HEK293 (cell line): ENCODE measurements at regions not wholly inside any gene's neighbourhood (a gene's known extent, or its start where the extent isn't known, plus 50 kb on each side); places are given as distances from the start of the nearest gene placed in this dataset.

Experiments used
- CTCF ChIA-PET: fragments of 350-600 bp; formaldehyde crosslinking; extraction: SDS; loops from one replicate; lab custom pipeline; 2021; ENCODE audit warnings: antibody characterized with exemption; lab: Yijun Ruan, JAX
- POLR2A ChIA-PET: fragments of 300-600 bp; formaldehyde crosslinking; extraction: SDS; loops from one replicate; lab custom pipeline; 2020; ENCODE audit warnings: antibody characterized with exemption, inconsistent platforms; lab: Yijun Ruan, JAX
- H3K27ac ChIP-seq: fragments of 200-500 bp; sonication (Bioruptor generic); 2 replicates; pipeline ENCODE4 v1.5.1; 2014; ENCODE audit warnings: low read depth, low read length, control low read depth, inconsistent platforms; ENCODE audit errors: extremely low read depth
- H3K36me3 ChIP-seq, 2 experiments: fragments of 200-500 bp in 1 of 2; sonication (Bioruptor generic) in 1 of 2; 1 replicate in 1 of 2; 2 replicates in 1 of 2; pipeline ENCODE4 v1.5.1; 2014 to 2017; ENCODE audit warnings: inconsistent platforms in 2 of 2, low read length in 2 of 2; ENCODE audit not compliant: control insufficient read depth in 2 of 2, insufficient read depth in 1 of 2
- H3K4me1 ChIP-seq: fragments of 200-500 bp; sonication (Bioruptor generic); 2 replicates; pipeline ENCODE4 v1.5.1; 2014; ENCODE audit warnings: mild to moderate bottlenecking, low read length, inconsistent platforms; ENCODE audit not compliant: control insufficient read depth, insufficient read depth
- H3K4me3 ChIP-seq: 2 replicates; pipeline ENCODE4 v1.5.1; 2011; ENCODE audit warnings: low read depth, mild to moderate bottlenecking, control low read depth, low read length, moderate library complexity
- H3K9me3 ChIP-seq: fragments of 200-500 bp; sonication (Bioruptor generic); 2 replicates; pipeline ENCODE4 v1.5.1; 2014; ENCODE audit warnings: low read depth, low read length, inconsistent platforms; ENCODE audit not compliant: control insufficient read depth, insufficient read depth
- BCL11A ChIP-seq: fragments of 450-650 bp; formaldehyde crosslinking; IDR thresholded peaks from 2 replicates; pipeline ENCODE4 v1.5.1; 2016; ENCODE audit warnings: low read depth, missing biosample characterization, missing genetic modification characterization
- HOXA7 ChIP-seq: sonication (generic); formaldehyde crosslinking; IDR thresholded peaks from 2 replicates; pipeline ENCODE4 v1.8.1; 2022; ENCODE audit warnings: missing genetic modification reagents, borderline replicate concordance
- KLF1 ChIP-seq: fragments of 450-650 bp; formaldehyde crosslinking; IDR thresholded peaks from 2 replicates; pipeline ENCODE4 v1.5.1; 2016; ENCODE audit warnings: missing biosample characterization, missing genetic modification characterization
- KLF8 ChIP-seq: fragments of 450-650 bp; formaldehyde crosslinking; IDR thresholded peaks from 2 replicates; pipeline ENCODE4 v1.5.1; 2016; ENCODE audit warnings: missing biosample characterization, missing genetic modification characterization
- SP7 ChIP-seq: fragments of 450-650 bp; formaldehyde crosslinking; IDR thresholded peaks from 2 replicates; pipeline ENCODE4 v1.5.1; 2016; ENCODE audit warnings: missing biosample characterization, missing genetic modification characterization
- WT1 ChIP-seq: fragments of 450-650 bp; formaldehyde crosslinking; IDR thresholded peaks from 2 replicates; pipeline ENCODE4 v1.5.1; 2016; ENCODE audit warnings: missing biosample characterization, missing genetic modification characterization
- ZBTB17 ChIP-seq: fragments of 450-650 bp; formaldehyde crosslinking; IDR thresholded peaks from 2 replicates; pipeline ENCODE4 v1.5.1; 2016; ENCODE audit warnings: missing biosample characterization, missing genetic modification characterization
- ZEB2 ChIP-seq: fragments of 450-650 bp; formaldehyde crosslinking; IDR thresholded peaks from 2 replicates; pipeline ENCODE4 v1.5.1; 2016; ENCODE audit warnings: missing biosample characterization, missing genetic modification characterization
- ZNF19 ChIP-seq: fragments of 450-650 bp; formaldehyde crosslinking; IDR thresholded peaks from 2 replicates; pipeline ENCODE4; 2016; ENCODE audit warnings: missing biosample characterization, missing genetic modification characterization, low read depth
- ZNF280D ChIP-seq: fragments of 450-650 bp; formaldehyde crosslinking; IDR thresholded peaks from 2 replicates; pipeline ENCODE4 v1.5.1; 2016; ENCODE audit warnings: missing biosample characterization, missing genetic modification characterization
- ZNF302 ChIP-seq: fragments of 450-650 bp; formaldehyde crosslinking; IDR thresholded peaks from 2 replicates; pipeline ENCODE4 v1.5.1; 2016; ENCODE audit warnings: missing biosample characterization, missing genetic modification characterization, low read depth
- ZNF404 ChIP-seq: fragments of 450-650 bp; formaldehyde crosslinking; IDR thresholded peaks from 2 replicates; pipeline ENCODE4 v1.5.1; 2017; ENCODE audit warnings: missing biosample characterization, missing genetic modification characterization
- ZNF423 ChIP-seq: fragments of 450-650 bp; formaldehyde crosslinking; IDR thresholded peaks from 2 replicates; pipeline ENCODE4 v1.5.1; 2016; ENCODE audit warnings: missing biosample characterization, missing genetic modification characterization
- ZNF48 ChIP-seq: fragments of 450-650 bp; formaldehyde crosslinking; IDR thresholded peaks from 2 replicates; pipeline ENCODE4 v1.5.1; 2016; ENCODE audit warnings: missing biosample characterization, missing genetic modification characterization
- ZNF514 ChIP-seq: fragments of 450-650 bp; formaldehyde crosslinking; IDR thresholded peaks from 2 replicates; pipeline ENCODE4 v1.5.1; 2016; ENCODE audit warnings: missing biosample characterization, missing genetic modification characterization
- ZNF571 ChIP-seq: fragments of 450-650 bp; formaldehyde crosslinking; IDR thresholded peaks from 2 replicates; pipeline ENCODE4 v1.5.0; 2017; ENCODE audit warnings: missing biosample characterization, missing genetic modification characterization
- ZNF600 ChIP-seq: fragments of 450-650 bp; formaldehyde crosslinking; IDR thresholded peaks from 2 replicates; pipeline ENCODE4 v1.5.1; 2016; ENCODE audit warnings: missing biosample characterization, missing genetic modification characterization
- ZNF658 ChIP-seq: fragments of 450-650 bp; formaldehyde crosslinking; IDR thresholded peaks from 2 replicates; pipeline ENCODE4; 2016; ENCODE audit warnings: missing biosample characterization, missing genetic modification characterization
- ZNF664 ChIP-seq: fragments of 450-650 bp; formaldehyde crosslinking; IDR thresholded peaks from 2 replicates; pipeline ENCODE4 v1.5.1; 2016; ENCODE audit warnings: missing biosample characterization, missing genetic modification characterization
- ZNF701 ChIP-seq: fragments of 450-650 bp; formaldehyde crosslinking; IDR thresholded peaks from 2 replicates; pipeline ENCODE4 v1.5.1; 2016; ENCODE audit warnings: missing biosample characterization, missing genetic modification characterization
- ZSCAN23 ChIP-seq: fragments of 450-650 bp; formaldehyde crosslinking; IDR thresholded peaks from 2 replicates; pipeline ENCODE4 v1.5.1; 2016; ENCODE audit warnings: missing biosample characterization, missing genetic modification characterization
- TF ChIP-seq, protein P1 (sequence below): fragments of 450-650 bp; formaldehyde crosslinking; IDR thresholded peaks from 2 replicates; pipeline ENCODE4 v1.5.1; 2016; ENCODE audit warnings: missing biosample characterization, missing genetic modification characterization

GRCh38 chr2:128520340-128520739, 201.7 kb upstream of the HS6ST1 start:
- H3K4me1 ChIP-seq = no peaks in the 10 kb centered on the region
- H3K9me3 ChIP-seq = no peaks in the 10 kb centered on the region
- H3K4me3 ChIP-seq = no peak overlapping the region
- no peak overlapping the region for H3K27ac ChIP-seq
- no peaks in the 10 kb centered on the region for H3K36me3 ChIP-seq
- TF ChIP-seq ZNF423 (tag by site-specific recombination) (no peak), WT1 (tag by site-specific recombination) (no peak), ZNF571 (tag by site-specific recombination) (no peak), ZNF404 (no peak), ZNF701 (tag by site-specific recombination) (no peak), KLF1 (tag by site-specific recombination) (no peak), SP7 (tag by site-specific recombination) (no peak), ZNF514 (tag by site-specific recombination) (no peak), ZSCAN23 (tag by site-specific recombination) (no peak), BCL11A (no peak)
- CTCF ChIA-PET = no interaction called here
- POLR2A ChIA-PET = no interaction called here

- Histone ChIP-seq H3K4me3 (no peak overlapping the region), H3K27ac (no peak overlapping the region), H3K4me1 (no peaks in the 10 kb centered on the region), H3K36me3 (no peaks in the 10 kb centered on the region), H3K9me3 (no peaks in the 10 kb centered on the region)
- TF ChIP-seq, protein P1, sequence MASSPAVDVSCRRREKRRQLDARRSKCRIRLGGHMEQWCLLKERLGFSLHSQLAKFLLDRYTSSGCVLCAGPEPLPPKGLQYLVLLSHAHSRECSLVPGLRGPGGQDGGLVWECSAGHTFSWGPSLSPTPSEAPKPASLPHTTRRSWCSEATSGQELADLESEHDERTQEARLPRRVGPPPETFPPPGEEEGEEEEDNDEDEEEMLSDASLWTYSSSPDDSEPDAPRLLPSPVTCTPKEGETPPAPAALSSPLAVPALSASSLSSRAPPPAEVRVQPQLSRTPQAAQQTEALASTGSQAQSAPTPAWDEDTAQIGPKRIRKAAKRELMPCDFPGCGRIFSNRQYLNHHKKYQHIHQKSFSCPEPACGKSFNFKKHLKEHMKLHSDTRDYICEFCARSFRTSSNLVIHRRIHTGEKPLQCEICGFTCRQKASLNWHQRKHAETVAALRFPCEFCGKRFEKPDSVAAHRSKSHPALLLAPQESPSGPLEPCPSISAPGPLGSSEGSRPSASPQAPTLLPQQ (tag by site-specific recombination) = no peak
- no peak for TF ChIP-seq ZNF19 (tag by site-specific recombination)
- no peak for TF ChIP-seq ZBTB17 (tag by site-specific recombination)
- no peak for TF ChIP-seq ZNF280D (tag by site-specific recombination)
- no peak for TF ChIP-seq ZNF658 (tag by site-specific recombination)
- no peak for TF ChIP-seq ZNF48
- TF ChIP-seq HOXA7 (CRISPR knock-in tag) = no peak
- no peak for TF ChIP-seq KLF8 (tag by site-specific recombination)
- TF ChIP-seq ZNF302 (tag by site-specific recombination) = no peak
- TF ChIP-seq ZNF600 (tag by site-specific recombination) = no peak
- no peak for TF ChIP-seq ZNF571 (tag by site-specific recombination)
- no peak for TF ChIP-seq ZNF664 (tag by site-specific recombination)
- TF ChIP-seq ZEB2 (tag by site-specific recombination) = no peak
- POLR2A ChIA-PET = no interaction called here
- CTCF ChIA-PET = no interaction called here
Measured at GRCh38 chr2:128520791-128521190, 202.1 kb upstream of the HS6ST1 start.
